ENCODE measurements at regions not wholly inside any gene's neighbourhood (a gene's known extent, or its start where the extent isn't known, plus 50 kb on each side); places are given as distances from the start of the nearest gene placed in this dataset.

DNA sequence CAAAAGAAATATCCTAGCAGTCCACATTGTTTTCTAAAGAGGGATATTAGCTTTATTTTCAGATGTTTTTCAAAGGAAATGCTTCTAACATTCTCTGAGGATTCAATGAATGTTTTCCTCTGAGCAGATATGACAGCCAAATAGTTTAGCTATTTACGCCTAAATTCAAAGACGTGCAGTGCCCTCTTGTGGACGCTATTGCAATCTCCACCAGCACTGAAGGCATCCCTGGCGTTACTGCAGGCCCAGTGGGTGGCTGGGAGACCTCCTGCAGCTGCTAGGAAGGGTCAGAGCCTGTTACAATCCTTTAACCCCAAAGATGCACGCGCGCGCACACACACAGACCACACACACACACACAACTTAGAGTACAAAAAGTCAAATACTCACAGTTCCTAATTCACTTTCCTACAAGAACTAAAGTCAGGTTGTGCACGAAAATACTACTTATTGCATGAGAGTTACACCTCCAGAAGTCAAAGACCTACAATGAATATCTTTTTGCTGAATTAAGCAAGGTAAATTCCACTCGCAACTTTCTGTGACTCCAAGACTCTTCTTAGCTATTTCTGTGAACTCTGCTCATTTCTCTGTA lies 589.3 kb upstream of the TMEM132C start:
- peak; percentile 27 for DNase-seq (ENCODE audit: low spot score)

DNA sequence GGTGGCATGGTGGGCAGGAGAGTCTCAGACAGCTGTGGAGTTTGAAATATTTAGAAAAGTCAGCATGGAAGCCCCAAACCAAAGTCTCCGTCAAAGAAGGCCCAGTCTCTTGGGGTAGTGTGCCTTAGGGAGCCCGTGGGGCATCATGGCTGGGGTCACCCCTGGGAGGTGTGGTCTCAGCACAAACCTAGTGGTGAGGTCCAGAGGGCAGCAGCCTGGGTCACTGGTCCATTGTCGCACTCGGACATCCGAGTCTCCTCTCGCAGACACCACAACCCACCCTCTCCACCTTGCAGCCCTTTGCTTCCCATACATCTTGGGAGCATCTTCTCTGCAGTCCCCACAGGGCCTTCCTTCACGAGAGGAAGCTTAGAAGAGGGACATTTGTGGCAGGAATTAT lies 588.0 kb upstream of the TMEM132C start:
- DNase-seq (ENCODE audit: low spot score), result no peak

DNA sequence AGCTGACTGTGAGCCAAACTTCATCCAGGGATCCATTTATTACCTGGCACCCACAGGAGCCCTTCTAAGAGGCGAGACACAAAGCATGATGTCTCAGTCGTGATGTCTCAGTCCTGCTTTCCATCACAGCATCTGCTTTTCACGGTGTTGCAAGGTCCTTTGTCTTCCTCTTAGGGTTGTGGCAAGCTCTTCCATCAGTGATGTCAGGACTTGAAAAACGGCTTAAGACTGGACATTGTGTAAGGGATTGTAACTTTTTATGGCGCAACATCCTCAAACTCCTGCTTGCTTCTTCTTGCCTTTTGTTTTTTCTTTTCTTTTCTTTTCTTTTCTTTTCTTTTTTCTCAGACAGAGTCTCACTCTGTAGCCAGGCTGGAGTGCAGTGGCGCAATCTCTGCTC lies 586.5 kb upstream of the TMEM132C start:
- DNase-seq (ENCODE audit: low spot score), result no peak

DNA sequence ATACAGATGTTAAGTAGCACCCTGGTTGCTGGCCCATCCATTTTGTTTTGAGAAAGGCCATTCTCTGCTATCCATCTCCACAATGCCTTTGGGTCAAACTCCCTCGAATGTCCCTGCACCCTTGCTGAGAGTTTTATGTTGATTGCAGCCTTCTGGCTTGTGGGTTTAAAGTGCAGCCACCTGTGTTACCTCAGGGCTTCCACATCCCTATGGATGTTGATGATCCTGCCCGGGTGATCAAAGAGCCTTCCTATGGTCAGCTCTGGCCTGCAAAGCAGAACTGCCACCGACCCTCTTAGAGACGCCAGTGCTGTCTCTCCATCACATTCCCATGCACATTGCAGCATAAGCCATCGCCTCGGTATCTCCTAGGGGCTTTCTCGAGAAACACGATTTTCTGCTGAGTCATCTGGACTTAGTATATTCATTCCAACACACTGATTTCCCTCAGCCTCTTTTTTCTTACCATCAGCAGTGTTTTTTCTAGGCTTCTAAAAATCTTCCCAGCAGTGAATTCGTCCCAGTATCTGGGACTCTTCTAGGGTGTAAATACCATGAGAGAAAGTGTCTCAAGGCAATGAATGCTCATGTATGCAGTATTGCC lies 585.7 kb upstream of the TMEM132C start:
- DNase-seq (ENCODE audit: low spot score), result no peak

DNA sequence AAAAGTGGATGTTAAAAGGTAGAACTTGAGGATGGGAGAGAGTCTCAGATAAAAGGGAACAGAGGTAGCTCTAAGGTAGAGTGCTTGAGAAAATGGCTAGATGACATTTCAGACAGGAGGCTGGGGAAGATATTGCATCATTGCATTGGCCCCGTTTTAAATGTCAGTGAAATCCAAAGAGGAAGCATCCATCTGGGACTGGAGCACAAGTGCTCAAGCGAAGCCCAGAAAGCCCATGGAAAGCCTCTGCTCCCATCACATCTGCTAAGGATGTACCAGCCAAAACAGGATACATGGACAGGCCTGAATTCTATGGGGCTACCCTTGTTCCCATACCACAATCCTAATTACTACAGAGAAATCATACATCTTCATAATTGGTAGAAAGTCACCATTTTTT lies 581.5 kb upstream of the TMEM132C start:
- DNase-seq (ENCODE audit: low spot score), result no peak

DNA sequence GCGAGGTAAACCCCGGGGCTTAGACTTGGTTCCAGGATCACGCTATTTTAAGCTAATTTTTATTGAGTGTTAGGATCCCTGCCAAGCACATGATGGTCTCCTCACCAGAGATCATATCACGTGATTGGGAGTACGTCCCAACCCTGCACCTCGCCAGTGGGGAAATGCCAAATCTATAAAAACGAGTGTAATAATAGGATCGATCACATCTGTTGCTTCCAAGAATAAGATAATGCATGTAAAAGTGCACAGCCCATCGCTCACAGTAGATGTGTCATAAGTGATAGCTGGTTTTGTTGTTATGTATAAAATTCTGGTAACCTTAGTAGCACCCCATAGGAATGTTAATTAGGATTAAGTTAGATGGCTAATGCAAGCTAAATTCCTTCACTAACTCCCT lies 581.0 kb upstream of the TMEM132C start:
- DNase-seq (ENCODE audit: low spot score), result no peak

DNA sequence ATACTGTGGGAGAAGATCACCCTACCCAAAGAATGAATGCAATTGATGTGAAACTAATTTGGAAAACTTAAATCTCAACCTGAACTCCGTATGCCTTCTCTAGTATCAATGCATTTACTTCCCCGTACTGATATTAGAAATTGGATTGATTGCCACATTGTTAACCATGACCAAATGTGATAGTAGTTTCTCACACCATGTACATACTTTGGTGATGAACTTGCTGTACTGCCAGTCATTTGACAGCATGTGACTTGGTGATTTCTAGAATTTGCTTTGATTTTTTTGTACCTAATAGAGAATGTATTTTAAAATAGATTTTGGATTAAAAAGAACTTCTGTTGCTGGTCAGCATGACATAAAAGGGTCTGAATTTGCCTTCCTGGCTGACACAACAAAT lies 579.8 kb upstream of the TMEM132C start:
- no peak for DNase-seq (ENCODE audit: low spot score)

DNA sequence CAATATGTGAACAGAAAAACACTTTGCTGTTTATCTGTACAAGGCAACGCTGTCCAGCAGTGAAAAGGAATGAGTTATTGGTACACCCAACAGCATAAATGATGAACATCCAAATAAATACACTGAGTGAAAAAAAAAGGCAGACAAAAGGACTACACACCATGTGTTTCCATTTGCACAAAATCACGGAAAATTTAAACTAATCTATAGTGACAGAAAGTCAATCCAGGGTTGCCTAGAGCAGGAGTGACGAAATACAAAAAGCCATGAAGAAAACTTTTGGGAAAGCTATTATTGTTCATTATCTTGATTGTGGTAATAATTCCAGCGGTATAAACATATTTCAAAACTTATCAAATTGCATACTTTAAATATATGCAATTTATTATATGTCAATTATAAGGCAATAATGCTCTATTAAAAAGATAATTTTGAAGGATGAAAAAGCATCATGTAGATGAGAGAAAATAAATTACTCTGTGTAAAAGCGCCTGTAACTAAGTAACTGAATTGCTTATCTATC lies 578.0 kb upstream of the TMEM132C start:
- DNase-seq (ENCODE audit: low spot score), result no peak

DNA sequence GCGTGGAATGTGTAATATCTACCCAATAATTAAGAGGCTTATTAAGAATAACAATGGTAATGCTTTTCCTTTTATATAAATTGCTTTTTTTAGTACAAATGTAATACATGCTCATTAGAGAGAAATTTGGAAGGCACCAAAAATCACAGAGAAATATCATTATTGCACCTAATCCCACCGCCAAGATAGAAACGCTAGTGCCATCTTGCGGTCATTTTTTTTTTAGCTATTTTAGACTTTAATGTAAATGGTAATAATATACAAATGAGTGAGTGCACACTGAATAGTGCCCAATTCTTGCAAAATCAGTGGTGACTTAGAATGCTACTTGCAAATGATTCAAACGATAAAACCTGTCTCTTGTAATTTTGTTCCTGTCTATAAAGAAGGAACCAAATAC lies 576.8 kb upstream of the TMEM132C start:
- no peak for DNase-seq (ENCODE audit: low spot score)

DNA sequence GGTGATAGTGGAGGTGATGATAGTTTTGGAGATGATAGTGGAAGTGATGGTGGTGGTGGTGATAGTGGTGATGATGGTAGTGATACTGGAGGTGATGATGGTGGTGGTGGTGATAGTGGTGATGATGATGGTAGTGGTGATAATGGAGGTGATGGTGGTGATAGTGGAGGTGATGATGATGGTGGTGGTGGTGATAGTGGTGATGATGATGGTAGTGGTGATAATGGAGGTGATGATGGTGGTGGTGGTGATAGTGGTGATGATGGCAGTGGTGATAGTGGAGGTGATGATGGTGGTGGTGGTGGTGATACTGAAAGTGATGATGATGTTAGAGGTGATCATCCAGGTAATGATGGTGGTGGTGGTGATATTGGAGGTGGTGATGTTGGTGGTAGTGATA lies 570.0 kb upstream of the TMEM132C start:
- DNase-seq (ENCODE audit: low spot score), result no peak

DNA sequence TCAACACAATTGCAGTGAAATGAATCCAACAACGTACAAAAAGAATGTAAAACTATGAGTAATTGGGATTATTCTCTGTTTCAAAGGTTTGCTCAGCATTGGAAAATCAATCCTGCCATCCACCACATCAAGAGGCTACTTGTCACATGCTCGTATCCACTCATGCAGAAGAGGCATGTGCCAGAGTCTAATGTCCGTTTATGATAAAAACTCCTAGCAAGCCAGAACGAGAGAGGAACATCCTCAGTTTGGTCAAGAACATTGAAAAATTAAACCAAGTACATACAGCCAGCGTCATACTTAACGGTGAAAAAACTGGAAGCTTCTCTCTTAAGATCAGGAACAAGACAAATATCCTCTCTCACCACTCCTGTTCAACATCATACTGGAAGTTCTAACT lies 563.9 kb upstream of the TMEM132C start:
- no peak for DNase-seq (ENCODE audit: low spot score)

DNA sequence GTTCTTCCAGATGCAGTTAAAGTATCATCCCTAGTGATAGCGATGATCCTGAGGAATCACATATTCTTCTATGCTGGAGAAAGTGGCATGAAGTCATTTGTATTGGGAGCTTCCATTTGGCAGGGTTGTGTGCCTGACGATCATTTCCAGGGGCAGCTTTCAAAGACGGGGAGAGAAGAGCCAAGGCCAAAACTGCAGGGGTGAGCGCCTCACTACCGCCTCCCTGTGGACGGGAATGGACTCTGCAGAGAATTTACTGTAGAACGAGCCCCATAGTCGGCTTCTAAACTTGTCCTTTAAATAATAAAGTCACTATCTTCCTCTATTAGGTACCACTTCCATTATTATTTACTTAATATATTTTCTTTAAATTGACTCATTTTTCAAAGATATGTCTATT lies 555.9 kb upstream of the TMEM132C start:
- DNase-seq (ENCODE audit: low spot score), result no peak

DNA sequence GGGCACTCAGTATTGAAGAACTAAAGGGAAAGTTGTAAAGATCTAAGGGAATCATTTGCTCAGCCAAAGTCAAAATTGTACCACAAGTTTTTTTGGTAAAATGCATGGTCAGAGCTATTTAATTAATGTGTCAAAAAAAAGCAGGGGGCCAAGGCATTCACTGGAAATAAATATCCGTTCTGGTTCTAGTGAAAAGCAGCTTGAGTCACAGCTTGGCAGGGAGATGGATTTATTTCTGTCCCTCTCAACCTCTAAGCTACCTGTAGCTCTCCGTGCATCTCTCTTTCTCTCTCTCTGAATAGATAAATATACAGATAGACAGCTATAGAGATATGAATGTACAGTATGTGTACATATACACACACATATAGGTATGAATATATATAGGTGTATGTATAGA lies 554.4 kb upstream of the TMEM132C start:
- DNase-seq (ENCODE audit: low spot score), result no peak

DNA sequence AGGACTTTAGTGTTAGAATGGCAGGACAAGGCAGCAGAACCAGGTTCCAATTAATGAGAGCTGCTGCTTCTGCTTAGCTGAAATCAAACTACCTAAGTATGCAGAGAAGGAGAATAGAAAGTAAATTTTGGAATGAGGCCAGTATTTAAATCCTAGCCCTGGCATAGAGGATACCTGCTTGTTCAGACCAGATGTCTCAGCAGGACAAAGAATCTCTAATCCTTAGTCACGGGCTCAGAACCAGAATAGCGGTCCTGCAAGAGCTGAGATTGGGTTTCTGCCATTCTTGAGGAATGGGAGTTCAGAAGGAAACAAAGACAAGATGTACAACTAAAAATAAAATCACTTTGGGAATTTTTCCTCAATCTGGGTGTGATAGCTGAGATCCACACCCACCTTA lies 550.8 kb upstream of the TMEM132C start:
- DNase-seq (ENCODE audit: low spot score), result no peak

DNA sequence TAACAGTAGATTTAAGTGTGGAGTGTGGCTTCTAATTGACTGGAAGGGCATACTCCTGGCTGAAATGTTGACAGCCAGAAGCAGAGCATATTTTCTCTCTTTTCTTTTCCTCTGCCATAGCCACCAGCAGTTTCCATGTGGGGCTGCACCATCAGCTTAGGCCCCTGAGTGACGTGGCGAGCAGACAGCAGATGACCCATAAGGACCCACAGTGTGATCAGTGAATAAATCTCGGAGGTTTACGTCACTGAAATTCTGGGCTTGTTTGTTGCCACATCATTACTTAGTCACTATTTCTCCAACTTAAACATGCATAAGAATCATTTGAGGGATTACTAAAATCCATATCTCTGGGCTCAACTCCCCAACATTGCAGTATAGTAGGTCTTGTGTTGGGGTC lies 549.7 kb upstream of the TMEM132C start:
- DNase-seq (ENCODE audit: low spot score), result no peak

DNA sequence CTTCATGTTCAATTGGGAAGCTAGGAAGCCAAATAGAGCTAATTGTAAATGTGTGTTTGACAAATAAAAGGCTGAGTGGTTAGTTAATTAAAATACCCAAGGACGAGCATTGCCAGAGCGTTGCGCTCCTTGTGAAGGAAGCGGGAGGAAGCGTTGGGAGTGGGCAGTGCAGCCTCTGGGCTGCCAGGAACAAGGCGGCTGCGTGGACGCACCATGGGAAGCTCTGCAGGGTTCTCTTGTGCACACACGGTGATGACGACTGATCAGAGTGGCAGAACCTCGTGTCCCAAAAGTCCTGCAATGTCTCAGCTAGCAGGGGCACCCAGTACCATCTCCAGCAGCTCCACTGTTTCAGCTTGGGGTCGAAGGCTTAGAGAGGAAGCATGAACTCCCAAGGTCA lies 546.6 kb upstream of the TMEM132C start:
- no peak for DNase-seq (ENCODE audit: low spot score)

DNA sequence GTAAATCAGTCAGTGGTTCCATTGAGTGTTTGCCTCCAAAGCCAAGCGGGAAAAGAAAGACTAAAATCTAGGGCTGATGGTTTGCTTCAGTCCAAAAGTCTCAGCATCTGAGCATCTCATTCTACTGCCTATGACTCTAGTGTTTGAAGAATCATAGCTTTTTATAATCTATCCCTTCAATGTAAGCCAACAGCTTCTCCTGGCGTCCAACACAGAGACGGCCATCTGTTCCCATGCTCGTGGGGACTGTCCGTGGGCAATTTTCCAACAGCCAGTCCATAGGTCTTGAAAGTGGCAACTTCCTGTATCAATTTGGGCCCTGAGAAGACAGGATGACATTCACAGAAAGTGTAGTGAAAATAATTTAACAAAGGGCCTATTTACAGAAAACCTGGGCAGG lies 544.4 kb upstream of the TMEM132C start:
- no peak for DNase-seq (ENCODE audit: low spot score)

DNA sequence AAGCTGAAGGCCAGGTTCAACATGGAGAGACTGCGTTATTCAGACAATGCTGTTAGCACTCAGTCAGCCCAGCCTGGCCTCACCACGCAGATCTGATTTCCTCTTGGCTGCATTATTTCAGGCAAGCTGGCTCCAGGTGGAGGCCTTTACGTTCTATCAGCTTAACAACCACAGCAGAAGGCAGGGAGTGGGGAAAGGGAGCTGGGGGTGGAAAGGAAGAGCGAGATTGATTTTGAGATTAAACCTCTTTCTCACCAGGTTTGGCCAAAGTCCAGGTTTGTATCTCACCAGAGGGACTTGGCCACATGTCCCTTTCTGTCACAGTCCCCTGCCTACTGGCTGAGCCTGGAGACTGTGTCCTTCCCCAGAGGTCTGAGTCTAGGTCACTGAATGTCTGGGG lies 543.7 kb upstream of the TMEM132C start:
- no peak for DNase-seq (ENCODE audit: low spot score)

DNA sequence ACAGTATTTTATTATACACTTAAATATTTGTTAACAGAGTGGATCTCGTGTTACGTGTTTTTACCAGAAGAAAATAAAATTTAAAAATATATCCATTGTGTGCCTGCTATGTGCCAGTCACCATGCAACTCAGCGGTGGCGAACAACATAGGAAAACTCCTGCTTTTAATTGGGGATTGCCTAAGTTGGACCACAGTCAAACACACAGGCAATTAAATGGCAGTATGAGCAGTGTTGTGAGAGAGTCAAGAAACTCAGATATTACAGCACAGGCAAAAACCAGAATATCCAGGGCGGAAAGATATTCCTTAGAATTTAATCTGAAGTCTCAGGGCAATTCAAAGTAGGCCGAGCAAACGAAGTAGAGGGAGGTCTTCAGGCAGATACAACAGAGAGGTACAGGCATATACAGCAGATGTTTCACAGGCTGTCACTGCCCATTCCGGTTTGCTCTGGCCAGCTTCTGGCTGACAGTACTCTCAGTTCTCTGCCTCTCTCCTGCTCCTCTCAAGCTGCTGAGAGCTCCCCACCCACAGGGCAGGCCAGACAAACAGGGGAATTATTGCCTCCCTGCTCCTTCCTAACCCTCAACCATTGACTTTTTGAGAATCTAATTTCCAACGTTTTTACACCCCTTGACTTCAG lies 540.2 kb upstream of the TMEM132C start:
- DNase-seq (ENCODE audit: low spot score), result no peak

DNA sequence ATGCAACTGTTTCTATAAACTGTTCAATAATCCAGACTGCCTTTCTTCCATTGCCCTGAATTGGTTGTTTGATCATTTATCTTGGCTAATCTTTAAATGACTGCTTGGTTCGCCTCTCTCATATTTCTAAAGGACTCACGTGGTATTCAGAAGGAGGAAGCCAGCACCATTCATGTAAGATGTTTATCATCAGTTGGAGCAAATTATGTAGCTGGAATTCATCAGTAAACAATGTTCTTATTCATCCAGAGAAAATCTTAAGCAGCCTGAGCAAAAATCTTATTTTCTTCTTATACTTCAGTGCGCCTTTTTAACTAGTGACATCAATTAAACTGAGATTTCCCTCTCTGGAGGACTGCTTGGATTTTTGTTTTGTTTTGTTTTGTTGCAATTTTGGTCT lies 538.7 kb upstream of the TMEM132C start:
- no peak for DNase-seq (ENCODE audit: low spot score)

DNA sequence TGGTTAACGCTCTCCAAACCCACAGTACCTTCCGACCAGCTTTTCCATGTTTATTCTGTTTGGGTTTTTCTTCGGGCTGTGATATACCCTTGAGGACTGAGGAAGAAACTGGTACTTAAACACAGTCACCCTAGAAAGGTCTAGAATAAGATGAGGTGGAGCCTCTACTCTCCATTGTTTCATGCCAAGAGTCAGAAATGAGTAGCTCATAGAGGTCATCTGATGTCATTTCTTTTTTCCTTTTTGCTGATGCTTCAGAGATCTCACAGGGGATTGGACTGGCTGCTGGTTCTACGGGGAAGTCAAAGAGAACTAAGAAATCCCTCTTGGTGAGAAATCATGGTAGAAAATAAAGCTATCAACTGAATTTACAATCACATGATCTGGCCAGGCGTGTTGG lies 538.2 kb upstream of the TMEM132C start:
- no peak for DNase-seq (ENCODE audit: low spot score)

DNA sequence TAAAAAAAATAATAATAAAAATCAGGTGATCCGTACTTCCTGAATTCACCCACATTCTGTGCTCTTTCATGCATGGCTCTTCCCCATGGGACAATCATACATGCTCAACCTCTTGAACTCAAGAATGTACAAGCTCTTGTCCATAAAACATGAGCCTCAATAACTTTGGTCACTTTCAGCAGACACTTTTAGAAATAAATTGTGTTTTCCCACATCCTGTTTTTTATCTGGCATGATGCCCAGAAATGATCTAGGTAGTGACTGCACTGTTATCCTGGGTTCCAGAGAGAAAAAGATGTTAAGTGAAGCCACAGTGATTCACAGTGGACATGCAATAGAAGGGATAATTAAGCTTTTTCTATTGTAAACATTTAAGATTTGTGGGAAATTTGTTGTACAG lies 537.6 kb upstream of the TMEM132C start:
- no peak for DNase-seq (ENCODE audit: low spot score)

DNA sequence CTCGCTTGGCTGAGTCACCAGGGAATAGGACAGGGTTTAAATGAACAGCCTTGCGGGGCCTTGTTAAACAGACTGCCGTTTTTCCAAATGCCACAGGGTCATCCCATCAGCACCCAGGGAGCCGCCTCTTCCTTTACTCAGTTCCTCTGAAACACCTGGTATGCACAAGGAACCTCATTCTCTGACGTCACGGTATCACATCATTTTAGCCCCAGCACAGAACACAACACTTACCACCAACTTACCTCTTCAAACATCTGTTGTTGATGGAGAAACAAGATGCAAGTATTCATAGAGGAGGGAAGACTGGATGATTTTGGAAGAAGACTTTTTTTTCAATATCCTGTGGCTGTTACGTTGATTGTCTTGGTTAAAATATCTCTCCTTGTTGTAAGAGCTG lies 535.3 kb upstream of the TMEM132C start:
- no peak for DNase-seq (ENCODE audit: low spot score)

DNA sequence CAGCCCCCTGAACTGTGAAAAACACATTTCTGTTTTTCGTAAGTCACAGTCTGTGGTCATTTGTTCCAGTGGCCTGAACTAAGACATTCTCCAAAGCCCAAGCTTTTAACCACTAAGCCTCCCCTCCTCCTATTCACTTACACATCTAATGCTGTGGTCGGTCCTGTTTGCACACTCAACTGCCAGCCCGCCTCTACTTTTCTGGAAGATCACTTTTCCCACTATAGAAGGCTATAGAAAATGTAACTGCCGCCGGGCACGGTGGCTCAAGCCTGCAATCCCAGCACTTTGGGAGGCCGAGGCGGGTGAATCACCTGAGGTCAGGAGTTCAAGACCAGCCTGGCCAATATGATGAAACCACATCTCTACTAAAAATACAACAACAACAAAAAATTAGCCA lies 524.7 kb upstream of the TMEM132C start:
- no peak for DNase-seq (ENCODE audit: low spot score)
